NCI-H2107 treated with DMSO at 0.1 percent for 48 hours (cell line): ENCODE measurements at regions not wholly inside any gene's neighbourhood (a gene's known extent, or its start where the extent isn't known, plus 50 kb on each side); places are given as distances from the start of the nearest gene placed in this dataset.
"Not testable (repeated sequence)": the region's sequence is repeated elsewhere in the genome, so short reads cannot be mapped to it uniquely, and the experiment has no call there.

ENCODE experiments used
- DNase-seq: peaks from one replicate; lab custom pipeline; 2025; ENCODE audit not compliant: unreplicated experiment; lab: John Stamatoyannopoulos, UW

DNA sequence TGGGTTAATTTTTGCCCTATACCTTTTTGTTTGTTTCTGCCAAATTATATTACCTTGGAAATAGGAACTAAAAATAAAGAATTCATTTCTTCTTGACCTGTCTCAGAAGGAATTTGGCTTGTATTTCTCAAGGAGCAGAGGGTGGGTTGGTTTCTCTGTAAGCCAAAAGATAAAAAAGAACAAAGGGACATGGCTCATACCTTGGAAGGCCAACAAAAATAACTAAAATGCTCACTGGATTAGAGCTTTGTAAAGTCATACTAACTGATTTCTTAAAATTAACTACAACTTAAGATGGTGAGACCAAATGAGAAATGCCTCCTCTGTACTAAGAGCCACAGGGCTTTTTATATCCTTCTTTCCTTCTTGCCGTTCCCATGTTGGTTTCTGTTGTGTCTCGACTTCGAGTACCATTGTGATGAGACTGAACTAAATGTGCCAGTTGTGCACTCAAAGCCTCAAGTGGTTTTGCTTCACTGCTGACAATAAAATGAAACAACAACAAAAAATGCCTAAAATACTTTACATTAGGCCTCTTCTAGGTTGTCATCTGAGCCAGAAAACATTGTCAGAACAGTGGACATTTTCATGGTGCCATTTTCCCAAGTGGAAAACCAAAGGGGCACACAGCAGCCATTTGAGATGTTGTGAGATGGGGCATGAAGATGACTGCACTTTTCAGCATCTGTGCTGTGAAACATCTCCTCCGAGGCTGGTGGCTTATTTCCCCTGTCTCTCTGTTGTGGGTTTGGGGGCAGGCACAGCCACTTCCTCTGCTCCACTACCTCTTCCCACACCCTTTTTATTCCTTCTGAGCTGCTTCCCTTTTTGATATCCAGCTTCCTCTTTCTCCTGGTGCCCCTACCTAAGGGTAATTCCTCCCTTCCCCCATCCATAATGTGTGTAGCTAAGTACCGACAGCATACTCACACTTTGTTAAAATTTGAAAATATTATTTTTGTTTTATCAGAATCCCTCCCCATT lies 51.8 kb upstream of the AGR3 start:
- DNase-seq, result no peak

GRCh38 chr7:16934722-16935340 lies 53.0 kb upstream of the AGR3 start:
- no peak for DNase-seq

DNA sequence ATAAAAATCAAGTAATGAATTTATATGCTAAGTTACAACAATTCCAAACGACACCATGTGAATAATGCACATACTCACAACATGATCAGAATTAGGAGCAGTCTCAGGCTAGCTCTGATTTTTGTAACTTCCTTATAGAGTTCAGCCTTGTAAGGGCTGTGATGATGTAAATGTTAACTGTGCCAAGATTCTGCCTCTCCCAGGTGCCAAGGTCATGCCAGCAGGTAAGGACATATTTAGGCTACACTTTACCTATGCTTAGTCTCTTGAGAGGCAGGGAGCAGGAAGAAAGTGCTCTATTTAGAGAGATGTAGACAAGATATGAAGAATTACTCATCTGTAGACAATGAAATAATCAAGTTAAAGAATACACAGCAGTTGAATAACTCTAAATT lies 53.6 kb upstream of the AGR3 start:
- DNase-seq, result no peak

GRCh38 chr7:16936626-16937422 lies 55.0 kb upstream of the AGR3 start:
- DNase-seq, result no peak

GRCh38 chr7:16939161-16939560 lies 57.4 kb upstream of the AGR3 start:
- no peak for DNase-seq

- DNase-seq, result no peak
Observed at GRCh38 chr7:16940776-16941175, 59.0 kb upstream of the AGR3 start.

- no peak for DNase-seq
Observed at GRCh38 chr7:16942929-16943509, 61.2 kb upstream of the AGR3 start.

DNA sequence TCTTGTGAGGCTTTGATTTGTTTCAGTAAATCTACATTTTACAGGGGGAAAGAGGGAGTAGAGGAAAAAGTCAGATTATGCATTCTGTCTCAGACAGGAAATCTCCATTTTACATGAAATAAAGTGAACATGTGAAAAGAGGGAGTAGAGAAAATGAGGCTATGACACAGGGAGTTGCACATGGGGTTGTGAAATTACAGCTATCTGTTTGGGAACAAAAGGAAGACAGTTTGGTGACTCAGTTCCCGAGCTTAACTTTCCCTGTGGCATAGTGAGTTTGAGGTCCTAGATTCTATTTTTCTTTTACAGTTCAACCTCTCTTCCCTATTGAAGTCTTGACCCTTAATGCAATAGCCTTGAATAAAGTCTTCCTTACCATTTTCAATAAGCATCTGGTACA lies 63.2 kb upstream of the AGR3 start:
- no peak for DNase-seq

DNA sequence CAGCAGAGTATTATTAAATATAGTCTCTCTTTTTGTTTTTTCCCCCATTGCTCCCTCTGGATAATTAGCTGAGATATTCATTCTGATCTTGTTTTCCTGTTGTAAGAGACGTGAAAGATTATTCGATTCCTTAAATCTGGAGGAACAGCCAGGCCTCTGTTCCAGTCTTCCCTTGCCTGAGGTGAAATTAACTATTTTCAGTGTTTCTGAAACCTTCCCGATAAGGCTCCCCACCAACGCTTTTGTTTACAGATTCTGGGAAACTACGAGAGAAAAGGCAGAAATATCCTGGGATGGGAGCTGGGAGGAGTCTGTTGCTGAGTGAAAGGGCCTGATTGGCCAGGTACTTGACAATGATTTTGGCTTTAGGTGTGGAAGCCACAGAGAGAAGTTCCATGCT lies 63.6 kb upstream of the AGR3 start:
- DNase-seq, result no peak

DNA sequence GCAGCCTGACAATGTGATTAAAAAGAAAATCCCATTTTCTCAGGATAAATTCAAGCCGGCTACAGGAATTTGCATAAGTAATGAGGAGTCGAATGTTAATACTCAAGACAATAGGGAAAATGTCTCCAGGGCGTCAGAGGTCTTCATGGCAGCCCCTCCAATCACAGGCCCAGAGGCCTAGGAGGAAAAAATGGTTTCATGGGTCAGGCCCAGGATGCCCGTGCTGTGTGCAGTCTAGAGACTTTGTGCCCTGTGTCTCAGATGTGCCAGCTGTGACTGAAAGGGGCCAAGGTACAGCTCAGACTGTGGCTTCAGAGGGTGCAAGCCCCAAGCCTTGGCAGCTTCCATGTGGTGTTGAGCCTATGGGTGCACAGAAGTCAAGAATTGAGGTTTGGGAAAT lies 66.3 kb upstream of the AGR3 start:
- DNase-seq, result not testable (repeated sequence)

- DNase-seq, result no peak
Observed at GRCh38 chr7:16951483-16952080, 69.8 kb upstream of the AGR3 start.

GRCh38 chr7:16954321-16954720 lies 72.5 kb upstream of the AGR3 start:
- no peak for DNase-seq

DNA sequence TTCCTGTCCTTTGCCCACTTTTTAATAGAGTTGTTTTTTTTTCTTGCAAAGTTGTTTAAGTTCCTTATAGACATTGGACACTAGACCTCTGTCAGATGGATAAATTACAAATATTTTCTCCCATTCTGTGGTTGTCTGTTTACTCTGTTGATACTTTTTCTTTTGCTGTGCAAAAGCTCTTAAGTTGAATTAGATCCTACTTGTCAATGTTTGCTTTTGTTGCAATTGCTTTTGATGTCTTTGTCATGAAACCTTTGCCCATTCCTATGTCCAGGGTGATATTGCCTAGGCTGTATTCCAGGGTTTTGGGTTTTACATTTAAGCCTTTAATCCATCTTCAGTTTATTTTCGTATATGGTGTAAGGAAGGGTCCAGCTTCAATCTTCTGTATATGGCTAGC lies 76.9 kb upstream of the AGR3 start:
- no peak for DNase-seq

DNA sequence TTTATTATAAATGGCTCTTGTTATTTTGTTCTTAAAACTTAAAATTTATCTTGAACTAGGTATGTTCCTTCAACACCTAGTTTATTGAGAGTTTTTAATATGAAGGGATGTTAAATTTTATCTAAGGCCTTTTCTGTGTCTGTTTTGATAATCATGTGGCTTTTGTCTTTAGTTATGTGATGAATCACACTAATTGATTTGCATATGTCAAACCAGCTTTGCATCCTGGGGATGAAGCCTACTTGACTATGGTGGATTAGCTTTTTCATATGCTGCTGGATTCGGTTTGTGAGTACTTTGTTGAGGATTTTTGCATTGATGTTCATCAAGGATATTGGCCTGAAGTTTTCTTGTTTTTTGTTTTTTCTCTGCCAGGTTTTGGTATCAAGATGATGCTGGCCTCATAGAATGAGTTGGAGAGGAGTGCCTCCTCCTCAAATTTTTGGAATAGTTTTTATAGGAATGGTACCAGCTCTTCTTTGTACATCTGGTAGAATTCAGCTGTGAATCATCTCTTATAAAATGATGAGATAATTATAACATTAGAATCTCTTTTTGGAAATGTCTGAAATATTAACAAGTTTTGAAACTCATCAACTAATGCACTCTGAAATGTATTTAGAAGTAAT lies 78.7 kb upstream of the AGR3 start:
- no peak for DNase-seq

- no peak for DNase-seq
Observed at GRCh38 chr7:16961641-16962040, 79.9 kb upstream of the AGR3 start.

- DNase-seq, result no peak
Observed at GRCh38 chr7:16963044-16963443, 81.3 kb upstream of the AGR3 start.

DNA sequence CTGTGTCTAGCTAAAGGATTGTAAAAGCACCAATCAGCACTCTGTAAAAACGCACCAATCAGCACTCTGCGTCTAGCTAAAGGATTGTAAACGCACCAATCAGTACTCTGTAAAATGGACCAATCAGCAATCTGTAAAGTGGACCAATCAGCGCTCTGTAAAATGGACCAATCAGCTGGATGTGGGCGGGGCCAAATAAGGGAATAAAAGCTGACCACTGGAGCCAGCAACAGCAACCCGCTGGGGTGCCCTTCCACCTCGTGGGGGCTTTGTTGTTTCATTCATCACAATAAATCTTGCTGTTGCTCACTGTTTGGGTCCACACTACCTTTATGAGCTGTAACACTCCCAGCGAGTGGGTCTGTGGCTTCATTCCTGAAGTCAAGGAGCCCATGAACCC lies 83.9 kb upstream of the AGR3 start:
- DNase-seq, result not testable (repeated sequence)

- DNase-seq, result no peak
Observed at GRCh38 chr7:16967300-16967811, 85.6 kb upstream of the AGR3 start.

DNA sequence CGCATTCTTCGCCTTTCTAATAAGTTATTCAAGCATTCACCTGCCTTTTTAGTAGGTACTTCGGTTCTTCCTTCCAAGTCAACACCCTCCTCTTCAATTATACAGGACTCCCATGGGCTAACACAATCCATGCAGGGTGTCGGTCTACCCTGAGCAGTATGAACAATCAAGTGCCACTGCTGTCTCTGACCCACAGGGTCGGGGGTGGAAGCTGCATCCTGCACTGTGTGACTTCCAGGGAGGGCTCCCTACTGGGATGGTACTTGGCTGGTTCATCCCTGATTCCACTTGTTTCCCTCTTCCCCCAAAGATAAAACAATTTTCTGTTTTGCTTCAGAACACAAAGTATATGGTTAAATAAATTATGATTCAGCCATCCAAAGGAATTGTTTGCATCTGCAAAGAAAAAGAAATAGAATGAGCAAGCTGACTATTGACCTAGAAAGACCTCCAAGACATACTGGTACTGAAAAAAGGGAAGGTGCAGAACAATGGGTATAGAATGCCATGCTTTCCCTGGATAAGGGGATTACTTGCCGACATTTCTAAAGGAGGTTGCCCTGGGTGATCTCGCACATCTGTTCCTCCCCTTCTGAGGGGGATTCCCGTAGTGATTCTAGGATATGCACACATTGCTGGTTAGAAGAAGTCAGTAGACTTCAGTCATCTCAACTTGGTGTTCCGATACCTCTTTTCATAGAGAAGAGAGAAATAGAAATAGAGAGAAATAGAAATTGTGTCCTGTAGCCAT lies 89.1 kb upstream of the AGR3 start:
- no peak for DNase-seq
